ENCODE measurements at regions not wholly inside any gene's neighbourhood (a gene's known extent, or its start where the extent isn't known, plus 50 kb on each side); places are given as distances from the start of the nearest gene placed in this dataset.

DNA sequence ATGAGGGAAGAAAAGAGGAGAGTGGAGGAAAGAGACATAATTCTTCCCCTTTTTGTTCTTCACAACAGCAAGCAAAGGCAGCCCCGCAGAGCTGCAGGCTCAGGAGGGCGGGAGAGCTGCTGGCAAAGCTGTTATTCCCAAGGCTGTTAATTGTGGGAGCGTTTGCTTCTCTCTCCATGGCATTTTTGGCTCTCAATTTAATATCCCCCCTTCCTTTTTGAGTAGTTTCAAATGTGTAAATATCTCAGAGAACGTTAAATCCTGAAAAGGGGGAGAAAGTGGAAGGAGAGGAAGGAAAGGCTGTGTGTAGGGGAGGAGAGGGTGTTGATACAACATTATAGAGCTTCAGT is 165.7 kb downstream of the NSG2 start:
- H3K36me3 ChIP-seq (ENCODE audit: control insufficient read depth, insufficient read depth, low read length), result no peaks in the 10 kb centered on the region
- TF ChIP-seq, protein P1, sequence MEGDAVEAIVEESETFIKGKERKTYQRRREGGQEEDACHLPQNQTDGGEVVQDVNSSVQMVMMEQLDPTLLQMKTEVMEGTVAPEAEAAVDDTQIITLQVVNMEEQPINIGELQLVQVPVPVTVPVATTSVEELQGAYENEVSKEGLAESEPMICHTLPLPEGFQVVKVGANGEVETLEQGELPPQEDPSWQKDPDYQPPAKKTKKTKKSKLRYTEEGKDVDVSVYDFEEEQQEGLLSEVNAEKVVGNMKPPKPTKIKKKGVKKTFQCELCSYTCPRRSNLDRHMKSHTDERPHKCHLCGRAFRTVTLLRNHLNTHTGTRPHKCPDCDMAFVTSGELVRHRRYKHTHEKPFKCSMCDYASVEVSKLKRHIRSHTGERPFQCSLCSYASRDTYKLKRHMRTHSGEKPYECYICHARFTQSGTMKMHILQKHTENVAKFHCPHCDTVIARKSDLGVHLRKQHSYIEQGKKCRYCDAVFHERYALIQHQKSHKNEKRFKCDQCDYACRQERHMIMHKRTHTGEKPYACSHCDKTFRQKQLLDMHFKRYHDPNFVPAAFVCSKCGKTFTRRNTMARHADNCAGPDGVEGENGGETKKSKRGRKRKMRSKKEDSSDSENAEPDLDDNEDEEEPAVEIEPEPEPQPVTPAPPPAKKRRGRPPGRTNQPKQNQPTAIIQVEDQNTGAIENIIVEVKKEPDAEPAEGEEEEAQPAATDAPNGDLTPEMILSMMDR (IDR thresholded peaks at IDR 0.05; ENCODE audit: insufficient read depth, low read length, poor library complexity, severe bottlenecking), result no peak
- peaks cover 1% of the 10 kb centered on the region for H3K27me3 ChIP-seq (replicated peaks; ENCODE audit: control insufficient read depth, insufficient read depth, low read length)
- no peak overlapping the region for H3K4me3 ChIP-seq (replicated peaks; ENCODE audit: low read depth, low read length)
- DNase-seq (ENCODE audit: extremely low read depth, insufficient read length), result no peak

DNA sequence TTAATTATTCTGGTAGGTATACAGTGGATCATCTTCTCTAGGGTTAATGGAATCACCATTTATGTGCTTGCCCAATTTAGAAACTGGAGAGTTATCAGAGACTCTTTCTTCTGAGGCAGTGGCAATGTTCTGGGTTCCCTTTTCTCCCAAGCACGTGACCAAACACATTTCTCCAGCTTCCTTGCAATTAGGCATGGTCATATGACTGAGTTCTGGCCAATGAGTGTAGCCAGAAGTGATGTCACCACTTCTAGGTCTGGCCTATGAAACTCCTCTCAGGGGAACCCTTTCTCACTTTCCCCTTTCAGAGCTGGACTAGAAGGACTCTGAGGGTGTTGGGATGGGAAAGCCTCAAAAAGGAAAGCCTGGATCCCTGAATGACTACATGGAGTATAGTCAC is 172.0 kb downstream of the NSG2 start:
- no peak for DNase-seq (ENCODE audit: extremely low read depth, insufficient read length)
- H3K36me3 ChIP-seq (ENCODE audit: control insufficient read depth, insufficient read depth, low read length), result no peaks in the 10 kb centered on the region
- TF ChIP-seq, protein P1 (IDR thresholded peaks at IDR 0.05; ENCODE audit: insufficient read depth, low read length, poor library complexity, severe bottlenecking), result no peak
- peaks cover 1% of the 10 kb centered on the region for H3K27me3 ChIP-seq (replicated peaks; ENCODE audit: control insufficient read depth, insufficient read depth, low read length)
- no peak overlapping the region for H3K4me3 ChIP-seq (replicated peaks; ENCODE audit: low read depth, low read length)

DNA sequence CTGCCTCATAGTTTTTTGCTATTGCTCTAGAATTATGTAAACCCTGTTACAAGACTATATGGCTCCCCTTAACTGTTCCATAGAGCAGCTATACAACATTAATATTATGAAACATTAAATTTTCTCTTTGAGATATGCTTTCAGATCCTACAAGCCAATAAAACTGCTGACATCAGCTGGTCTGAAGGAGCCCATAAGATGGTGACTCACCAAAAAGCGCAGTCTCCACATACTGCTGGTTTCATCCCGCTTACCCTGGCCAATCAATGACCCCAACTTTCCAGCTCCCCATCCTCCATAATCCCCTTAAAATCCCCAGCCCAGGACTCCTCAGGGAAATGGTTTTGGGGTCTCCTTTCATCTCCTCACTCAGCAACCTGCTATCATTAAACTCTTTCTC is 172.7 kb downstream of the NSG2 start:
- Histone ChIP-seq H3K27me3 (replicated peaks; ENCODE audit: control insufficient read depth, insufficient read depth, low read length) (peaks cover 1% of the 10 kb centered on the region), H3K36me3 (ENCODE audit: control insufficient read depth, insufficient read depth, low read length) (no peaks in the 10 kb centered on the region), H3K4me3 (replicated peaks; ENCODE audit: low read depth, low read length) (no peak overlapping the region)
- TF ChIP-seq, protein P1 (IDR thresholded peaks at IDR 0.05; ENCODE audit: insufficient read depth, low read length, poor library complexity, severe bottlenecking), result no peak
- DNase-seq (ENCODE audit: extremely low read depth, insufficient read length), result no peak

DNA sequence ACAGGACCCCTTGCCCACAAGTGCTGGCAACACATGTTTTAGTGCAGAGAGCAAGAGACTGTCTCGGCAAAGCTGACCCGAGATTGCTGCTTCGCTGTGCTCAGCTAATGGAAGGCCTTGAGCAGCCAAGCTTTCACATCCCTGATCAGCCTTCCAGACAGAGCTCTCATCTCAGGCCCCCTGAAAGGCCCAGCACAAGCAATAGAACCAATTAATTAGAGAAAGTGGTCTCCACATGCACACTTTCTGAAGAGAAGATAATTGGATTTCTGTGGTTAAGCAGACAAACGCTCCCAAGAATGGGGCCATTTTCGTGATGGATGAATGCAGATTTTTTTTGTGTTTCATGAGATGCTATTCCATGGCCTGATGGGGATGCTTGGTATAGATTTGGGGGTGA is 174.9 kb downstream of the NSG2 start:
- Histone ChIP-seq H3K36me3 (ENCODE audit: control insufficient read depth, insufficient read depth, low read length) (no peaks in the 10 kb centered on the region), H3K27me3 (replicated peaks; ENCODE audit: control insufficient read depth, insufficient read depth, low read length) (no peaks in the 10 kb centered on the region; the same call in 1 of the 2 replicates), H3K4me3 (replicated peaks; ENCODE audit: low read depth, low read length) (no peak overlapping the region)
- TF ChIP-seq, protein P1 (IDR thresholded peaks at IDR 0.05; ENCODE audit: insufficient read depth, low read length, poor library complexity, severe bottlenecking), result no peak
- DNase-seq (ENCODE audit: extremely low read depth, insufficient read length), result no peak

DNA sequence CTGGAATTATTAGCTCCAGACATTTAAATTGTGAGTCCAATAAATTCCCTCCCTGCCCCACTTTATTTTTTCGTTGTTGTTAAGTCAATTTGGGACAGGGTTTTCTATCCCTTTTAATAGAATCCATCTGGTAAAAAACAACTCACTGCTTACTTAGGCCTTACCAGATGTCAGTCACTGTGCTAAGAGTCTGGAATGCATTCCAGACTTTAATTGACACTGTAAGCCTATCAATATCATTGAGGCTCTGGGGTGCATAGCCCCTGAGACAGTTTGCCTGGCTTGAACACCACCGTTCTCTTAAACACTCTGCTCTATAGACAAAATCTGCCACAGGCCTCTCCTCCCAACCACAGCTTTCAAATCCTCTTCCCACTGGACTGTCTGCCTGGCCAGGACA is 175.9 kb downstream of the NSG2 start:
- no peak overlapping the region for H3K4me3 ChIP-seq (replicated peaks; ENCODE audit: low read depth, low read length)
- H3K36me3 ChIP-seq (ENCODE audit: control insufficient read depth, insufficient read depth, low read length), result no peaks in the 10 kb centered on the region
- DNase-seq (ENCODE audit: extremely low read depth, insufficient read length), result no peak
- H3K27me3 ChIP-seq (replicated peaks; ENCODE audit: control insufficient read depth, insufficient read depth, low read length), result no peaks in the 10 kb centered on the region; the same call in 1 of the 2 replicates
- TF ChIP-seq, protein P1 (IDR thresholded peaks at IDR 0.05; ENCODE audit: insufficient read depth, low read length, poor library complexity, severe bottlenecking), result no peak

DNA sequence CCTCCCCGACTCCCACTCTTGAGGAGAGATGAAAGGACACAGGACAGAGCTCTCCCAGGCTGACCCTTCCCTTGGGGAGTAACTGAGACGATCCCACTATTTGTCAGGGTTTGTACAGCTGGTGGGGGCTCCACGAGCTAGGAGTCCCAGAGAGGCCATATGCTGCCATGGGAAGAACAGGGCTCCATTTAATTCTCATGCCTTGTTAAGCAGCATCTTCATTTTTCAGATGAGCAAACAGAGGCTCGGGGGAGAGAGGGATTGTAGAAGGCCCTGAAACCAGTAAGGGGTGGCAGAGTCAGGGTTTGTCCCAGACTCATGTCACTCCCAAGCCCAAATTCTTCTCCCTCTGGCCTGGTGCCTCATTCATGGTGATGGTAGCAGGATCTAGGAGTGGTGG is 176.4 kb downstream of the NSG2 start:
- TF ChIP-seq, protein P1 (IDR thresholded peaks at IDR 0.05; ENCODE audit: insufficient read depth, low read length, poor library complexity, severe bottlenecking), result no peak
- H3K4me3 ChIP-seq (replicated peaks; ENCODE audit: low read depth, low read length), result no peak overlapping the region

More for the DNA sequence above, 176.4 kb downstream of the NSG2 start:
- DNase-seq (ENCODE audit: extremely low read depth, insufficient read length), result no peak
- Histone ChIP-seq H3K27me3 (replicated peaks; ENCODE audit: control insufficient read depth, insufficient read depth, low read length) (no peaks in the 10 kb centered on the region; the same call in 1 of the 2 replicates), H3K36me3 (ENCODE audit: control insufficient read depth, insufficient read depth, low read length) (no peaks in the 10 kb centered on the region)

Measured in GM06990 (cell line).